Endothelial cell (in vitro differentiated cells): ENCODE measurements at regions not wholly inside any gene's neighbourhood (a gene's known extent, or its start where the extent isn't known, plus 50 kb on each side); places are given as distances from the start of the nearest gene placed in this dataset.

Source experiments
- DNase-seq: peaks from one replicate; pipeline ENCODE4 v3.0.0; 2021; ENCODE audit warnings: low spot score
- H3K27ac Mint-ChIP-seq: one replicate; pipeline ENCODE4 v1.8.0; 2021; ENCODE audit warnings: mixed read lengths, inconsistent platforms; ENCODE audit not compliant: unreplicated experiment
- H3K27me3 Mint-ChIP-seq: one replicate; pipeline ENCODE4 v1.8.0; 2021; ENCODE audit warnings: mild to moderate bottlenecking, moderate library complexity, mixed read lengths, inconsistent platforms; ENCODE audit not compliant: unreplicated experiment
- H3K36me3 Mint-ChIP-seq: one replicate; pipeline ENCODE4 v1.8.0; 2021; ENCODE audit warnings: mild to moderate bottlenecking, low read depth, mixed read lengths, inconsistent platforms; ENCODE audit not compliant: unreplicated experiment
- H3K4me1 Mint-ChIP-seq: one replicate; pipeline ENCODE4 v1.8.0; 2021; ENCODE audit warnings: mild to moderate bottlenecking, mixed read lengths, inconsistent platforms; ENCODE audit not compliant: unreplicated experiment
- H3K4me3 Mint-ChIP-seq: one replicate; pipeline ENCODE4 v1.8.0; 2021; ENCODE audit warnings: mild to moderate bottlenecking, mixed read lengths, inconsistent platforms; ENCODE audit not compliant: unreplicated experiment
- H3K9me3 Mint-ChIP-seq: one replicate; pipeline ENCODE4 v1.8.0; 2021; ENCODE audit warnings: mixed read lengths, inconsistent platforms; ENCODE audit not compliant: unreplicated experiment
- TF ChIP-seq, protein P1 (sequence below): fragments of 200-600 bp; sonication (generic); IDR thresholded peaks from one replicate; pipeline ENCODE4 v1.5.0; 2021; ENCODE audit warnings: antibody characterized with exemption; ENCODE audit not compliant: unreplicated experiment

DNA sequence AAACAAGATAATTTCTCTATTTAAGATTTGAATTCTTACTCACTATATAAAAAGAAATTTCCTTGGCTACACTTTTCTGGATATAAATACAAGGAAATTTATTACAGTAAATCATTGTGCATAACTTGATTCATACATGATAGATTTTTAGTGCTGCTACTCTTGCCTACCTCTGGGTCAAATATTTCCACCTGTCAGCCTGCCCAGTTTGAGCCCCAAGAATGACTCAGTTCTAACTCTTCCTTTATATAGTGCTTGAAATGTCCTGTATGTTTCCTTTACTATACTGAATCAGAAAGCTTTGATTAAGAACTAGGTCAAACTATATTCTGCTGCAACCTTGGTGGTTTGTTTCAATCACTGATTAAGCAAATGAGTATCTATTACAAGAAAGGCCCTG is 147.4 kb upstream of the FTMT start:
- TF ChIP-seq, protein P1, sequence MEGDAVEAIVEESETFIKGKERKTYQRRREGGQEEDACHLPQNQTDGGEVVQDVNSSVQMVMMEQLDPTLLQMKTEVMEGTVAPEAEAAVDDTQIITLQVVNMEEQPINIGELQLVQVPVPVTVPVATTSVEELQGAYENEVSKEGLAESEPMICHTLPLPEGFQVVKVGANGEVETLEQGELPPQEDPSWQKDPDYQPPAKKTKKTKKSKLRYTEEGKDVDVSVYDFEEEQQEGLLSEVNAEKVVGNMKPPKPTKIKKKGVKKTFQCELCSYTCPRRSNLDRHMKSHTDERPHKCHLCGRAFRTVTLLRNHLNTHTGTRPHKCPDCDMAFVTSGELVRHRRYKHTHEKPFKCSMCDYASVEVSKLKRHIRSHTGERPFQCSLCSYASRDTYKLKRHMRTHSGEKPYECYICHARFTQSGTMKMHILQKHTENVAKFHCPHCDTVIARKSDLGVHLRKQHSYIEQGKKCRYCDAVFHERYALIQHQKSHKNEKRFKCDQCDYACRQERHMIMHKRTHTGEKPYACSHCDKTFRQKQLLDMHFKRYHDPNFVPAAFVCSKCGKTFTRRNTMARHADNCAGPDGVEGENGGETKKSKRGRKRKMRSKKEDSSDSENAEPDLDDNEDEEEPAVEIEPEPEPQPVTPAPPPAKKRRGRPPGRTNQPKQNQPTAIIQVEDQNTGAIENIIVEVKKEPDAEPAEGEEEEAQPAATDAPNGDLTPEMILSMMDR, result no peak
- no peak overlapping the region for H3K4me3 Mint-ChIP-seq
- peaks cover 2% of the 10 kb centered on the region for H3K27me3 Mint-ChIP-seq
- H3K27ac Mint-ChIP-seq, result no peak overlapping the region
- no peaks in the 10 kb centered on the region for H3K4me1 Mint-ChIP-seq
- DNase-seq, result no peak
- H3K9me3 Mint-ChIP-seq, result no peaks in the 10 kb centered on the region
- no peaks in the 10 kb centered on the region for H3K36me3 Mint-ChIP-seq

DNA sequence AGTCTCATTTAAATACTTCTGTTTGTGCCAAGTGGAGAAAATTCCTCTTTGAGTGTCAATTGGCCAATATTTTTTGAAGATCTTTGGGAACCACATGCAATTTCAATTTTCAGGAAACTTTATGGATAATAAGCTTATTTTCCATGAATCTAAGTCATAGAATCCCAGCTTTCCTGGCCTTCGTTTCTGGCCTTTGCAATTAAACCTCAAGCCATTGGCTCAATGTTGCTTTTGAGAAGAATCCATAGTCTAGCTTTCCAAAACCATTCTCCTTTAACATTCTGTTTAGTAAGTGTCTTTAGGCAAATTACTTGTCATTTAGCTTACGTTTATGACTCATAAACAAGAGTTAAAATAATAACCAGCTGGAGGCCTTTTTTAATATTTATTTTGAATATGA is 145.0 kb upstream of the FTMT start:
- no peak for DNase-seq
- Mint-ChIP-seq H3K27me3 (peaks cover 2% of the 10 kb centered on the region), H3K9me3 (no peaks in the 10 kb centered on the region), H3K27ac (no peak overlapping the region), H3K4me1 (no peaks in the 10 kb centered on the region), H3K4me3 (no peak overlapping the region), H3K36me3 (no peaks in the 10 kb centered on the region)
- TF ChIP-seq, protein P1, result no peak

DNA sequence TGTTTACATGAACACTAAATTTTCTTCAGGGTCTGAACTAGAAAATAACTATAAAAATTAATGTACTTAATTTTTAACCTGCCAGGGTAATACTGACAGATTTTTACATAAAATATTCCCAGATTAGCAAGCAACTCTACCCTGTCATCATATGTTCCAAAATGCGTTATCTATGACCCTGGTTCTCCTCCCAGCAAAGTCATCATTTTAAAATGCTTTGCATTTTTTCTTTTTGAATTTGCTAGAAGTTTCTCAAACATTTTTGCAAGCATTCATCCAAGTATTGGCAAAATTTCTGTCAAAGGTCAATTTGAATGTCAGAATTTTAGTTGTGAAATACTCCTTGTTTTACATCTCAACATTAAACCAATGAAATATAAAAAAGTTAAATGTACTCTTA is 144.5 kb upstream of the FTMT start:
- H3K4me3 Mint-ChIP-seq, result no peak overlapping the region
- H3K27me3 Mint-ChIP-seq, result peaks cover 2% of the 10 kb centered on the region
- H3K9me3 Mint-ChIP-seq, result no peaks in the 10 kb centered on the region
- no peaks in the 10 kb centered on the region for H3K36me3 Mint-ChIP-seq
- TF ChIP-seq, protein P1, result no peak
- H3K4me1 Mint-ChIP-seq, result no peaks in the 10 kb centered on the region
- DNase-seq, result no peak
- no peak overlapping the region for H3K27ac Mint-ChIP-seq

- no peak overlapping the region for H3K27ac Mint-ChIP-seq
- DNase-seq, result no peak
- H3K4me1 Mint-ChIP-seq, result no peaks in the 10 kb centered on the region
- no peak overlapping the region for H3K4me3 Mint-ChIP-seq
- no peaks in the 10 kb centered on the region for H3K27me3 Mint-ChIP-seq
- TF ChIP-seq, protein P1, result no peak
- no peaks in the 10 kb centered on the region for H3K9me3 Mint-ChIP-seq
- no peaks in the 10 kb centered on the region for H3K36me3 Mint-ChIP-seq
Measured at GRCh38 chr5:121711416-121711815, 140.3 kb upstream of the FTMT start.

DNA sequence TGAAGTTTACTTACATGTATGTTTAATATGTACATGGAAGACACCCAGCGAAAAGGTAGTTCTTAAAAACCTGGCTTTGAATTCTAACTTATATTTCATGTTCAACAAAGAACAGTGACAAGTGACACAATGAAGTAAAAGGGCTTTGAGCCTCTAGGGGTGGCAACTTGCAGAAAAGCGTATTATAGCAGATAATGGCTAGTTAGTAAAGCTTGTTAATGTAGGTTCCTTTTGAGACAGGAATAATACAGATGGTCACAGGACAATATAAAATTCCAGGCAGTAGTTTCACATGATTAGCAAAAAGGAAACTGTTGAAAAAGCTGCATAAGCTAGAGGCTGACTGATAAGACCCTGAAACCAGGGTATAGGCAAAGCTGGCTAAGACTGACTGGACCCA is 132.4 kb upstream of the FTMT start:
- no peaks in the 10 kb centered on the region for H3K9me3 Mint-ChIP-seq
- H3K27ac Mint-ChIP-seq, result no peak overlapping the region
- no peak for DNase-seq
- H3K27me3 Mint-ChIP-seq, result peaks cover 2% of the 10 kb centered on the region
- H3K36me3 Mint-ChIP-seq, result no peaks in the 10 kb centered on the region
- H3K4me3 Mint-ChIP-seq, result no peak overlapping the region
- H3K4me1 Mint-ChIP-seq, result no peaks in the 10 kb centered on the region
- TF ChIP-seq, protein P1, result no peak
